Endodermal cell (in vitro differentiated cells): ENCODE measurements at regions not wholly inside any gene's neighbourhood (a gene's known extent, or its start where the extent isn't known, plus 50 kb on each side); places are given as distances from the start of the nearest gene placed in this dataset.

Experiments used
- DNase-seq: peaks from one replicate; pipeline ENCODE4 v3.0.0-alpha.2; 2017
- H3K27ac ChIP-seq: 2 replicates; pipeline ENCODE4 v1.5.1; 2013; ENCODE audit warnings: mild to moderate bottlenecking, low read depth, low read length, moderate library complexity
- H3K27me3 ChIP-seq: 2 replicates; pipeline ENCODE4 v1.6.1; 2013; ENCODE audit warnings: mild to moderate bottlenecking, low read length, moderate library complexity; ENCODE audit not compliant: insufficient read depth, control insufficient read depth, poor library complexity, severe bottlenecking
- H3K36me3 ChIP-seq: 2 replicates; pipeline ENCODE4 v1.7.0; 2013; ENCODE audit warnings: mild to moderate bottlenecking, low read length, moderate library complexity; ENCODE audit not compliant: control insufficient read depth, insufficient read depth
- H3K4me1 ChIP-seq: one replicate; pipeline ENCODE4 v1.7.0; 2013; ENCODE audit warnings: low read length; ENCODE audit not compliant: control insufficient read depth, insufficient read depth
- H3K4me3 ChIP-seq: 2 replicates; pipeline ENCODE4 v1.5.1; 2013; ENCODE audit warnings: mild to moderate bottlenecking, low read length, moderate library complexity
- H3K9ac ChIP-seq: 2 replicates; pipeline ENCODE4 v1.6.1; 2013; ENCODE audit warnings: mild to moderate bottlenecking, low read length, moderate library complexity; ENCODE audit not compliant: poor library complexity, severe bottlenecking; ENCODE audit errors: extremely low read depth
- H3K9me3 ChIP-seq: 2 replicates; pipeline ENCODE4 v1.6.1; 2013; ENCODE audit warnings: mild to moderate bottlenecking, low read length, moderate library complexity; ENCODE audit not compliant: control insufficient read depth
- H3K27ac Mint-ChIP-seq: 2 replicates; pipeline ENCODE4 v1.8.0; 2020; ENCODE audit warnings: mixed read lengths
- H3K27me3 Mint-ChIP-seq: 2 replicates; pipeline ENCODE4 v1.8.0; 2021; ENCODE audit warnings: mild to moderate bottlenecking, mixed read lengths; ENCODE audit not compliant: insufficient read depth
- H3K36me3 Mint-ChIP-seq: 2 replicates; pipeline ENCODE4 v1.8.0; 2020; ENCODE audit warnings: low read depth, mixed read lengths
- H3K4me1 Mint-ChIP-seq: 2 replicates; pipeline ENCODE4 v1.8.0; 2020; ENCODE audit warnings: mixed read lengths
- H3K4me3 Mint-ChIP-seq: 2 replicates; pipeline ENCODE4 v1.8.0; 2020; ENCODE audit warnings: mild to moderate bottlenecking, moderate library complexity, mixed read lengths
- H3K9me3 Mint-ChIP-seq: 2 replicates; pipeline ENCODE4 v1.8.0; 2020; ENCODE audit warnings: mild to moderate bottlenecking, mixed read lengths
- CTCF ChIP-seq: fragments of 200-600 bp; sonication (generic); conservative IDR thresholded peaks from 2 replicates; pipeline ENCODE4 v1.5.0; 2021; ENCODE audit warnings: antibody characterized with exemption, mild to moderate bottlenecking
- WGBS, 2 experiments: methylation state at CpG; one replicate each; pipeline versions ENCODE4 v1.1.5 to v1.1.7; 2013; ENCODE audit warnings: missing lambda C conversion rate in 2 of 2, mixed read lengths in 1 of 2; ENCODE audit not compliant: insufficient coverage in 1 of 2, insufficient read length in 1 of 2; 5-methylcytosine and 5-hydroxymethylcytosine counted together

- Mint-ChIP-seq H3K27me3 (no peaks in the 10 kb centered on the region), H3K4me1 (peaks cover 7% of the 10 kb centered on the region), H3K27ac (no peak overlapping the region), H3K9me3 (no peaks in the 10 kb centered on the region), H3K36me3 (no peaks in the 10 kb centered on the region), H3K4me3 (no peak overlapping the region)
- no peak overlapping the region for H3K4me3 ChIP-seq
- DNase-seq, result peak; percentile 31
- H3K9me3 ChIP-seq, result no peaks in the 10 kb centered on the region
- H3K27ac ChIP-seq, result no peak overlapping the region
- 84 to 88% methylated on average over 5 of the region's 5 CpGs for WGBS, 2 experiments
- H3K9ac ChIP-seq, result no peak overlapping the region
- H3K36me3 ChIP-seq, result no peaks in the 10 kb centered on the region
- H3K27me3 ChIP-seq, result no peaks in the 10 kb centered on the region
- no peaks in the 10 kb centered on the region for H3K4me1 ChIP-seq
- peak; percentile 29 for TF ChIP-seq CTCF
Measured at GRCh38 chr2:129068543-129068942, 749.9 kb upstream of the HS6ST1 start.

- Mint-ChIP-seq H3K36me3 (no peaks in the 10 kb centered on the region), H3K4me1 (peaks cover 17% of the 10 kb centered on the region), H3K4me3 (no peak overlapping the region), H3K9me3 (no peaks in the 10 kb centered on the region), H3K27me3 (no peaks in the 10 kb centered on the region), H3K27ac (no peak overlapping the region)
- DNase-seq, result no peak
- WGBS, 2 experiments, result 93 to 100% methylated on average over 8 to 12 of the region's 12 CpGs
- Histone ChIP-seq H3K27ac (no peak overlapping the region), H3K9ac (no peak overlapping the region), H3K36me3 (no peaks in the 10 kb centered on the region), H3K9me3 (no peaks in the 10 kb centered on the region), H3K4me3 (no peak overlapping the region), H3K27me3 (no peaks in the 10 kb centered on the region), H3K4me1 (peaks cover 3% of the 10 kb centered on the region)
- no peak for TF ChIP-seq CTCF
Measured at GRCh38 chr2:129069875-129070594, 751.4 kb upstream of the HS6ST1 start.

- H3K36me3 ChIP-seq, result no peaks in the 10 kb centered on the region
- no peak for DNase-seq
- no peak overlapping the region for H3K9ac ChIP-seq
- Mint-ChIP-seq H3K27ac (no peak overlapping the region), H3K36me3 (no peaks in the 10 kb centered on the region), H3K4me1 (peaks cover 20% of the 10 kb centered on the region), H3K4me3 (no peak overlapping the region), H3K27me3 (no peaks in the 10 kb centered on the region), H3K9me3 (no peaks in the 10 kb centered on the region)
- H3K9me3 ChIP-seq, result no peaks in the 10 kb centered on the region
- TF ChIP-seq CTCF, result no peak
- no peak overlapping the region for H3K27ac ChIP-seq
- 93 to 95% methylated on average over 3 of the region's 3 CpGs for WGBS, 2 experiments
- H3K4me3 ChIP-seq, result no peak overlapping the region
- no peaks in the 10 kb centered on the region for H3K27me3 ChIP-seq
- peaks cover 6% of the 10 kb centered on the region for H3K4me1 ChIP-seq
Measured at GRCh38 chr2:129070663-129071062, 752.0 kb upstream of the HS6ST1 start.
